Right lobe of liver (tissue), 6 donors: ENCODE measurements at regions not wholly inside any gene's neighbourhood (a gene's known extent, or its start where the extent isn't known, plus 50 kb on each side); places are given as distances from the start of the nearest gene placed in this dataset.

ENCODE experiments used
- ATAC-seq, 4 donors: fragments of 200-7000 bp; cut with Tn5 transposase; one replicate each; pipeline ENCODE4 v1.9.1; 2020; ENCODE audit warnings: mild to moderate bottlenecking in 4 of 4, moderate library complexity in 4 of 4
- DNase-seq, 3 donors: peaks; one replicate each; pipeline ENCODE4 v3.0.0-alpha.2; 2020
- H3K27ac ChIP-seq, 3 donors: fragments of 200-600 bp; one replicate each; pipeline ENCODE4 v1.8.0; 2022
- H3K27me3 ChIP-seq, 2 donors: fragments of 200-600 bp; one replicate each; pipeline ENCODE4 v1.8.0; 2022
- H3K36me3 ChIP-seq, 4 donors: fragments of 200-600 bp; sonication (generic) in 1 of 4; one replicate each; pipeline versions ENCODE4 v1.5.1 to v1.8.0; 2017 to 2022; ENCODE audit warnings: control low read depth in 1 of 4
- H3K4me1 ChIP-seq, 4 donors: fragments of 200-600 bp; sonication (generic) in 1 of 4; one replicate each; pipeline versions ENCODE4 v1.5.1 to v1.8.0; 2017 to 2022; ENCODE audit warnings: control low read depth in 1 of 4
- H3K4me3 ChIP-seq, 3 donors: fragments of 200-600 bp; one replicate each; pipeline ENCODE4 v1.8.0; 2022
- H3K9me3 ChIP-seq, 4 donors: fragments of 200-600 bp; sonication (generic) in 1 of 4; one replicate each; pipeline versions ENCODE4 v1.5.1 to v1.8.0; 2017 to 2022; ENCODE audit warnings: control low read depth in 1 of 4
- POLR2A ChIP-seq: fragments of 450-650 bp; IDR thresholded peaks from one replicate; pipeline ENCODE4 v1.6.1; 2017; ENCODE audit warnings: antibody characterized with exemption, mild to moderate bottlenecking
- WGBS: methylation state at CpG from one replicate; pipeline ENCODE4 v1.1.6; 2018; ENCODE audit warnings: low coverage, low lambda C conversion rate; ENCODE audit not compliant: insufficient coverage; ENCODE audit errors: missing lambda C conversion rate; 5-methylcytosine and 5-hydroxymethylcytosine counted together
- intact Hi-C, 2 donors: fragments of 100-400 bp; cut with DNase I; formaldehyde crosslinking; loops; one replicate each; pipeline versions ENCODE4 v1.11.2 to v1.14.1; 2022
- TF ChIP-seq, protein P1 (sequence below), 4 donors: fragments of 200-600 bp in 3 of 4; fragments of 450-650 bp in 1 of 4; IDR thresholded peaks; one replicate each; pipeline versions ENCODE4 v1.5.1 to v1.8.0; 2016 to 2022; ENCODE audit warnings: antibody characterized with exemption in 4 of 4, mild to moderate bottlenecking in 2 of 4
- donor health status: DM: no; HTN: yes; CAD: no.
- donor health status: DM: no; HTN: no; CAD: no.
- donor health status: DM: no; HTN: no; CAD: no.
- donor health status: DM: no; HTN: yes; CAD: no.
- donor health status: DM: no; HTN: yes; CAD: no.

DNA sequence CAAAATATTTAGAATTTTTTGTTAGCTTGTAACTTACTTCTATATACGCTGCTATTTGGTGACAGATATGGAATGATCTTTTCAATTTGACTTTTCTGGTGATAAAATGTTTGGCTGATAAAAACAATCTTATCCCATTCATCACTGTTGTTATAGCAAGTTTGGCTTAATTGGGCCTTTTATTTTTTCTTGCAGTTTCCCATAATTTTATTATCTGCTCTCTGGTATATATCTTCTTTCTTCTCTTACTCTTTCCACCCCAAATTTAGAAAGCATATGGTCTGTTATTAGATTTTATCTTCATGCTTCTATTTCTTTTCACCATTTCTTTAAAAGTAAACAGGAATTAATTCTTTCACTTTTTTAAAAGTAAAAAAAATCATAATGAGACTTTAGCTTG, 474.4 kb downstream of the TLE1 start:
- no peak for ATAC-seq
- intact Hi-C loops: no loop called here
- Histone ChIP-seq H3K4me1 (no peaks in the 10 kb centered on the region), H3K27me3 (no peaks in the 10 kb centered on the region), H3K27ac (no peak overlapping the region), H3K4me3 (no peak overlapping the region), H3K9me3 (no peaks in the 10 kb centered on the region), H3K36me3 (no peaks in the 10 kb centered on the region)
- WGBS: 90% methylated on average over 1 of the region's 1 CpG
- TF ChIP-seq, protein P1, sequence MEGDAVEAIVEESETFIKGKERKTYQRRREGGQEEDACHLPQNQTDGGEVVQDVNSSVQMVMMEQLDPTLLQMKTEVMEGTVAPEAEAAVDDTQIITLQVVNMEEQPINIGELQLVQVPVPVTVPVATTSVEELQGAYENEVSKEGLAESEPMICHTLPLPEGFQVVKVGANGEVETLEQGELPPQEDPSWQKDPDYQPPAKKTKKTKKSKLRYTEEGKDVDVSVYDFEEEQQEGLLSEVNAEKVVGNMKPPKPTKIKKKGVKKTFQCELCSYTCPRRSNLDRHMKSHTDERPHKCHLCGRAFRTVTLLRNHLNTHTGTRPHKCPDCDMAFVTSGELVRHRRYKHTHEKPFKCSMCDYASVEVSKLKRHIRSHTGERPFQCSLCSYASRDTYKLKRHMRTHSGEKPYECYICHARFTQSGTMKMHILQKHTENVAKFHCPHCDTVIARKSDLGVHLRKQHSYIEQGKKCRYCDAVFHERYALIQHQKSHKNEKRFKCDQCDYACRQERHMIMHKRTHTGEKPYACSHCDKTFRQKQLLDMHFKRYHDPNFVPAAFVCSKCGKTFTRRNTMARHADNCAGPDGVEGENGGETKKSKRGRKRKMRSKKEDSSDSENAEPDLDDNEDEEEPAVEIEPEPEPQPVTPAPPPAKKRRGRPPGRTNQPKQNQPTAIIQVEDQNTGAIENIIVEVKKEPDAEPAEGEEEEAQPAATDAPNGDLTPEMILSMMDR (IDR thresholded peaks at IDR 0.05): no peak
- TF ChIP-seq POLR2A: no peak
- DNase-seq: no peak

DNA sequence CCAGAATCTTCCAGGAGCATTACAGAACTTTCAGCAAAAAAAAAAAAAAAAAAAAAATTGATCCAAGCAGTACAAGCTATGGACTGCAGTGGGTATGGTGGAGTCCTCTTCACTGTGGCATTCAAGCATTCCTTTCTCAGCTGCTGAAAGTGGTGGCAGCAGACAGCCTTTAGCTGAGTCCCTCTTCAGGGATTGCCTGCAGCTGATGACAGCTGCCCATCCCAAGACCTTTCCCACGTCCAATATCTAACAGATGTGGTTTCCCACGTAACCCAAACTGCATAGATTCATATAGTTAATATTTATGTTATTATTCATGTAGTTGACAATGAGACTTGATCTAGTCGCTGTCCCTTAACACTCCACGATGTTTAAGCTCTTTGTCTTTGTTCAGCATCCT, 475.9 kb downstream of the TLE1 start:
- intact Hi-C loops: no loop called here
- no peak overlapping the region for H3K4me3 ChIP-seq
- ATAC-seq (no peak), DNase-seq (no peak)
- no peaks in the 10 kb centered on the region for H3K36me3 ChIP-seq
- H3K27me3 ChIP-seq: no peaks in the 10 kb centered on the region
- H3K4me1 ChIP-seq: no peaks in the 10 kb centered on the region
- WGBS: 43% methylated on average over 2 of the region's 4 CpGs
- H3K27ac ChIP-seq: no peak overlapping the region
- no peaks in the 10 kb centered on the region for H3K9me3 ChIP-seq
- TF ChIP-seq POLR2A: no peak
- TF ChIP-seq, protein P1 (IDR thresholded peaks at IDR 0.05): no peak

DNA sequence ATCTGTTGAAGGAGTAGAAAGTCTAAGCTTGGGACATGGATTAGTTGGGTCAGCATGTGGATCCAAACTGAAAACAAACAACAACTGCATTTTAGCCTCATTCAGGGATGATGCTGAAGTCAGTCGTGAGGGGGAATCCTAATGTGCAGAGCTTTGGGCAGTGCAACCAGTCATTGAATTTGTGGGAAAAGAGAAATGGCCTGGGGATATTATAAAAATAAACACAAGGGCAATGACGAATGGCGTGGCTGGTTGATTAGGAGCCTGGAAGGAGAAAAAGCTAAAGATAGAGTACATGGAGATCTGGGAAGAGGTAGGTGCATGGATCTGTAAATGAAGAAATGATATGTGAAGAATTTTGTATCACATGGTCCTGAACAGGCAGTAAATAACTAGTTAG, 477.6 kb downstream of the TLE1 start:
- no peaks in the 10 kb centered on the region for H3K9me3 ChIP-seq
- H3K27me3 ChIP-seq: no peaks in the 10 kb centered on the region
- no peak overlapping the region for H3K27ac ChIP-seq
- DNase-seq (no peak), ATAC-seq (no peak)
- no peaks in the 10 kb centered on the region for H3K36me3 ChIP-seq
- TF ChIP-seq, protein P1 (IDR thresholded peaks at IDR 0.05): no peak
- no peak for TF ChIP-seq POLR2A
- 55% methylated on average over 3 of the region's 3 CpGs for WGBS
- no peaks in the 10 kb centered on the region for H3K4me1 ChIP-seq
- no peak overlapping the region for H3K4me3 ChIP-seq
- intact Hi-C loops: no loop called here

DNA sequence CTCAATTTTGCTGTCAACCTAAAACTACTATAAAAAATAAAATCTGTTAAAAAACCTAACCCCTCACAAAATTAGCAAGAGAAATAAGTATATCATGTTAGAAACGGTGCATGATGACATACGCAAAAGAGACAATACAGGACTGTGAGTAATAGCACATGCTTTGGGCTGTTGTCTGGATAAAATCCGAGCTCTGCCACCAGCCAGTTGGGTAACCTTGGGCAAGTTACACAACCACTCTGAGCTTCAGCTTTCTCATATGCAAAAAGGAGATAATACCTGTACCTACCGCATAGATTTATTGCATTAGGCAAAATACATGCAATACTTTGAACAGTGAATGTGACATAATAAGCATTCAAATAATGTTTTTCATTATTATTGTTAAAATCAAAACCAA, 481.7 kb downstream of the TLE1 start:
- H3K27me3 ChIP-seq: no peaks in the 10 kb centered on the region
- no peak for TF ChIP-seq POLR2A
- TF ChIP-seq, protein P1 (IDR thresholded peaks at IDR 0.05): no peak
- no peaks in the 10 kb centered on the region for H3K9me3 ChIP-seq
- no peaks in the 10 kb centered on the region for H3K4me1 ChIP-seq
- ATAC-seq (no peak), DNase-seq (no peak)
- WGBS: 81% methylated on average over 4 of the region's 4 CpGs
- no peak overlapping the region for H3K4me3 ChIP-seq
- H3K36me3 ChIP-seq: no peaks in the 10 kb centered on the region
- intact Hi-C loops: no loop called here
- no peak overlapping the region for H3K27ac ChIP-seq

DNA sequence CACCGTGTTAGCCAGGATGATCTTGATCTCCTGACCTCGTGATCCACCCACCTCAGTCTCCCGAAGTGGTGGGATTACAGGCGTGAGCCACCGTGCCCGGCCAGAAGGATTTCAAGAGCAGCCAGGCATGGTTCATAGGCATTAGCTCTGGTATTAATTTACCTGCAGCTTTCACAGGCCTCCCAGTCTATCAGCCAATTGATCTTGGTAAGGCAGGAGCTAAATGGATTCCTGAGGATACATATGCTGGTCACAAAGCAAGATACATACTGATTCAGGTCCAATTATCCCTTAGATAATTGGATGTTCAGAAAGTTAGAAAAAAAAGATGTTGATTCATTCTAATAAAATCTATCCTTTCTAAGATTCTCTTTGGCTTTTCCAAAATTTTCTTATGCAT, 487.1 kb downstream of the TLE1 start:
- Histone ChIP-seq H3K27me3 (no peaks in the 10 kb centered on the region), H3K4me1 (no peaks in the 10 kb centered on the region), H3K9me3 (no peaks in the 10 kb centered on the region), H3K27ac (no peak overlapping the region), H3K4me3 (no peak overlapping the region), H3K36me3 (no peaks in the 10 kb centered on the region)
- 60% methylated on average over 1 of the region's 6 CpGs for WGBS
- ATAC-seq (no peak), DNase-seq (no peak)
- no peak for TF ChIP-seq POLR2A
- TF ChIP-seq, protein P1 (IDR thresholded peaks at IDR 0.05): no peak
- intact Hi-C loops: no loop called here
